HG02623 (cell line): ENCODE measurements at regions not wholly inside any gene's neighbourhood (a gene's known extent, or its start where the extent isn't known, plus 50 kb on each side); places are given as distances from the start of the nearest gene placed in this dataset.

ENCODE experiments used
- ATAC-seq: cut with Tn5 transposase; IDR thresholded peaks from one replicate; pipeline ENCODE4 v1.9.1; 2021; ENCODE audit warnings: moderate library complexity; ENCODE audit not compliant: unreplicated experiment

DNA sequence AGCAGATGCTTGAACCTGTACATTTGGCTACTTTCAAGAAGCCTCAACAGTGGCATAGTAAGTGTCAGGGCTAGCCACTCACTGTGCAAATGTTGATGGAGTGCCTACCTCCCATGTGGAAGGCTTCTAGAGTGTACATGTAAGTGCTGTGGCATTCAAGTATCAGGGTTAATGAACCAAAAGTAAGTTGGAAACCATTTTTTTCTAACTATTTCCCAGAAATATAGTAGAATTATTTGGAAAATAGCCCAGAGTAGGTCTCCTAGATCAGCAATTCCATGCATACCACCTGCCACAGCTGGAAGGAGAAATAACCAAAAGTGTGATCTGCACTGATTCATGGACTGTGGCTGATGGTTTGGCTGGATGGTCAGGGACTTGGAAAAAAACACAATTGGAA is 53.3 kb downstream of the FOXD1 start:
- no peak for ATAC-seq

DNA sequence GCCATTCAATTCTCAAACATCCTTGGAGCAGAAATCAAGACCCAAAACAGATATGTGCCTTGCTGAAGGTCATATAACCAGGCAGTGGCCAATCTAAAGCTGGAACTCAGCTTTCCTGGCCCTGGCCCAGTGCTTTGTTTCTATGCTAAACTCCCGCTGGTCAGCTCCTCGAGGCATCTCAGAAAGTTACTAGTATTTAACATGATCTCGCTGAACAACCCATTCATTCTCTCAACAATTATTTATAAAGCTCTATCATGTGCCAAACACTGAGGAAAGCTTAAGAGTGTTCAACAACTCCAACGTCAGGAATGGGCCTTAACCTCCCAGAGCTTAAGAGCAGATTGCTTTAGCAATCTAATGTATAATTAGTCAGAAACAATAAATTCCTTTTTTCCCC is 54.0 kb downstream of the FOXD1 start:
- ATAC-seq = no peak

DNA sequence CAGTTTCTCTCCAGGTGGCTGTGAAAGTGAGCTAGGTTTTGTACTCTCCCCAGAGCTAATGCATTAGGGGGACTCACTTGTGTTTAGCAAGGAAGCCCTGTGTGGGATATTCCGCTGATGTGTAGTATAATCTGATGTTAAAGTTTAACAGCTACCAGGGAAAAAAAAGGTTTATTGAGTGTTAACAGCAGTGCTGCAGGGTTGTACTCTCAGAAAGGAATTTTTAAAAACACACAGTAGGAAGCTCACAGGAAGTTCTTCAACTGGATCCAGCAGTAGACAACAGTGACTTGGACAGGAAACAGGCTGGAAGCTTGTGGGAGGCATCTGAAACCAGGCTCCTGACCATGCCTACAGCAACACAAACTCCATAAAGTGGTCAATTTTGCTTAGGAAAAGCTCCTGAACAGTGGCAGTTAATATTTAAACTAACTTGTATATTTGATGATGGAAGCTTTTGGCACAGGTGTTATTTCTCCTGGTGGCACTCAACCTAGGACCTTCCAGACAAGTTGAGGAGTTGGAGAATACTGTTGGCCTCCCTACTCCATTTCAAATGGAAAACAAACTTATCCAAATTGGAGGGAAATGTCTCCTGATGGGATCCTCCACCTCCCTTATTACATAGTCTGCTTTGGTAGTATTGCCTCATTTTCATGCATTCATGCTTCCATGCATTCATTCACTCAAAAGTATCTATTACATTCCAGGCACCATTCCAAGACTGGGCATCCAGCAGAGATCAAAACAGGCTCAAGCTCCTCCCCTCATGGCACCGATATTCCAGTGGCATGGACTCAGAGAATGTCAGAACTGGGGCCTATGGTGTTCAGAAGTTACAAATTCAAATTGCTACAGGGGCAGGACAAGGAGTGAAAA is 54.7 kb downstream of the FOXD1 start:
- ATAC-seq = no peak

DNA sequence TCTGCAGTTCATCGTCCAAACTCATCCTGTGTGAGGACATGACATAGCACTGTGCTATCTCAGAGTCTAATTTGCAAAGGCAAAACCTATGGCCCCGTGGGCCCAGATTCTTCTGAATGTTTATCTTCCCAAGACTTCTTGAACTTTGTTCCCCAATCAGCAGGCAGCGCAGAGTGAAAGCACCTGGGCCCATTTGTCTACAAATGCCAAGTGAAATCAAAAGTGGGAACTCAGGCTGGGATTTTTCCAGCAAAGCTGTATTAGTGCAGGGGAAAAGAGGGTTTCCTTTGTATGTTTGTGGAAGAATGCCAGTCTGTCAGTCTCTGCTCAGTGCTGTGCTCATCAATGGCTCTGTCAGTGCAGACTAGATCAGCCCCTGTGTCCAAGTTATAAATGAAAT is 55.8 kb downstream of the FOXD1 start:
- ATAC-seq = no peak

GRCh38 chr5:73391441-73391881 is 57.1 kb downstream of the FOXD1 start:
- ATAC-seq = no peak

GRCh38 chr5:73390972-73391371 is 57.6 kb downstream of the FOXD1 start:
- no peak for ATAC-seq

DNA sequence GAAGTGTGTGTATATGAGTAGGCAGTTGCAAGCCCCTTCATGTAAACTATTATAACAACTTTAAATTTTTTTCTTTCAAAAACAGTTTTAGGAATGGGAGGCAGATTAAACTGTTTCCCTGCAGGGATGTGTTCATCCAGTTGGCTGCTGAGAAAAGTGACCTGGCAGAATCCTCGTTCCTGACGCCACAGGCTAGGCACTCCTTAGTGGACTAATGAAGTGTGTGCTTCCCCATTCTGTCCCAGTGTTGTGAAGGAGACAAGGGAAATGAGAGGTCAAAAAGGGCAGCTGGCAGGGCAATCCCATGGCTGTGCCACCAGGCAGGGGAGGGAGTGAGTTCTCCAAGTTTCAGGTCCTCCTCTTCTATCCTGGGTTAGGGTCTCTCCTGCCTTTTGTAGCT is 59.8 kb downstream of the FOXD1 start:
- no peak for ATAC-seq

DNA sequence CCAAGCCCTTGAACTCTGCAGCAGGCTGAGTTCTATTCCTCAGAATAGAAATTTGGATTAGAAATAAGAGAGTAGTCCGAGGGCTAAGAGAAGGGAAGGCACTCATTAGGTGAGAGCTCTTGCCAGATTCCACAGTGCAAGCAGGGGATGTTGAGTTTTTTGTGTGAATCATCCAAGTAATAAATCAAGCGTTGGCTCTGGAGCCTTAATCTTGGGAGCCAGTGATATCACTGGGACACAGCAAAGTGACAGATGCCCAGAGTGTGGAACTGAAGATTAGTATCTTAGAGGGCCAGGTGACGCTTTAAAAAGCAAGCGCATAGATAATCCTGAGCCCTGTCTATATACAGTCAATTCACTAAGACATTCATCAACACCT is 60.3 kb downstream of the FOXD1 start:
- no peak for ATAC-seq

- ATAC-seq = peak; percentile 87
Measured at GRCh38 chr5:73387601-73388305, 60.8 kb downstream of the FOXD1 start.

DNA sequence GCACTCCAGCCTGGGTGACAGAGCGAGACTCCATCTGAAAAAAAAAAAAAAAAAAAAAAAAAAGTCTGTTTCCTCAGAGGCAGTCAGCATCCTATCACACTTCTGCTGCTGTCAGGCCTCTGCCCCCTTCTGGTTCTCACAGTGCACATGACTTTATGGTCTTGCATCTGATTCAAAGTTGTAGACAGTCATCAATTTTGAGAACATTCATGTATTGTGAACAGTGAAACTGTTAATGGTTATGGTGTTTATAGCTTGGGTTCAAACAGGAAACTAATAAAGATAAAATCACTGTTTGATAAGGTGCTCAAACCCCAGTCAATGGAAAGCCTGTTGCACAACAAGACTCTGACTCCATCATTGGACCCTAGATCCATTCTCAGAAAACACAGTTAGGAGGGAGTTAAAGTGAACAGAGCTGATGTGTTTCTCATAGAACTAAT is 61.4 kb downstream of the FOXD1 start:
- ATAC-seq = peak; percentile 23

DNA sequence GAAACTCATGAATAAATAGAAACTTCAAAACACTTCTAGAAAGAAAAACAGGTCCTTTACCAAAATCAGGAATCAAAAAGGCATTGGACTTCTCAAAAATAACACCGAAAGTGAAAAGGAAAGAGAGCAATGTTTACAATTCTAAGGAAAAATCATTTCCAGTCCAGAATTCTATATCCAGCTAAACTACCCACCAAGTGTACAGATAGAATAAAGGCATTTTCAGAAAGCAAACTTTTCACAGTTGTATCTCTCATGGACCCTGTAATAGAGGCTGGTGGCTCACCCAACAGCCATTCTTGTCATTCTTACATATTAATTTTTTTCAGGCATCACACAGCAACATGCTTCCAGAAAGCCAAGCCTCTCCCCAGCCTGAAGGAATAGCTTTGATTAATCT is 63.7 kb downstream of the FOXD1 start:
- ATAC-seq = no peak

DNA sequence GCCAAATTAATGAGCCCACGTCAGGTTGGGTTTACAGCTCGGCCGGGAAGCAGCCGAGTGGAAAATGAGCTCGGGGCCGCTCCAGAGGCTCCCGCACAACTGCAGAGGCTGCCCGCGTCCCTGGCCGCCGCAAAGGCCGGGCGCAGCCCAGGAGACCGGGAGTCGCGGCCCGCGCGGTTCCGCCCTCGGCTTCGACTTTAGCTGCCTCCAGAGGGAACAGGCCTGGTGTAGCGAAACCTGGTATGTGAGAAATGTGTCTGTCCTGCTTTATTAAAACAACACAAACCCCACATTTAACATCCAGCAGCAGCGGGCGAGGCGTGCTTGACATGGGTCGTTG is 66.2 kb downstream of the FOXD1 start:
- no peak for ATAC-seq

DNA sequence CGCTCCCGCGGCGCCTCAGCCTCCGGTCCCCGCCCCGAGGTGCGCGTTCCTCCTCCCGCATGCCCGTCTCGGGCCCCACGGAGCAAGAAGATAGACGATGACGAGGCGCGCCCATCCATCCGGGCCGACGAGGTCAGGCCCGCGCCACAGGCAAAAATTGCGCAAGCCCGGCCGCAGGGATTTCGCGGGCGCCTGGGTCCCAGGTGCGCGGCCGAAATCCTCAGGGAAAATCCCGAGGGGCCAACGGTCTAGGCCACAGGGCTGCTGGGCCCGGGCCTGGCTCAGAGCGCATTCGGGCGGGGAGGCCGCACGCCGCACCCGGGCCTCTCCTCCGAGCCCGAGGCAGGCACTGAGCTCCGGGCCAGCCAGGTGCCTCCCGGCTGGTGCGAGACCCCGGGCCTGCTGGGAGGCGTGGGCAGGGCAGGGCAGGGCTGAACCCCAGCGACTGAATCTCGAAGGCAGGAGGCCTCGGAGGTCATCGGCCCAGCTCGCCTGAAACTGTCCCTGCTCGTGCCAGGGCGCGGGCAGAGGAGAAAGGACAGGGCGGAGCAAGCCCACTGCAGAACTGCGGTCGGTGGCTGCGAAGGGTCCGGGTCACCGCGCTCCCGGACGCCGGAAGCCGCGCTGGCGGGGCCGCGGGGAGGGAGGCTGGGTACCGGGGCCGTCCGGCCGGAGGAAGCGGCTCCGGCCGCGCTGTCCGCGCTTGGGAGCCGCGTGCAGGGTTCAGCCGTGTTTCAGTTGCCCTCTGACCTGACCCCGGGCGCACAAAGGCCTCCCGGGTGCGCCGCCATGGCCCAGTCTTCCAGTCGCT is 66.8 kb downstream of the FOXD1 start:
- ATAC-seq = no peak

GRCh38 chr5:73380710-73381589 is 67.6 kb downstream of the FOXD1 start:
- no peak for ATAC-seq

DNA sequence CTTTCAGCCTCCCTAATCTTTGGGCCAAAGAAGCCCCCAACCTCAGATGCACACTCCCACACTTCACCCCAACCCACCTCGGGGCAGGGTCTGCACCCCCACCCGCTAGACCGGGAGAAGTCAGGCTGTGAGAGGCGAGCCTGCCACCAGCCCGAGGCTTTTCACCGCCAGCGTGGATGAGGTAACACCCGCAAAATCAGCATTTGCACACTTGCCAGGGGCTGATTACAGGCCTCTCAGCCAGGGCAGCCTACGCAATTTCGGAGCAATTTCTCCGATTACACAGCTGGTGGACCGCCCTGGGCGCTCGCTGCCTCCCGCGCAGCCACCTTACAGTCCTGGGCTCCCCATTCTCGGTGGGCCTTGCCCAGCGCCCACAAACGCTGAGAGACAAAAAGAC is 68.5 kb downstream of the FOXD1 start:
- no peak for ATAC-seq

DNA sequence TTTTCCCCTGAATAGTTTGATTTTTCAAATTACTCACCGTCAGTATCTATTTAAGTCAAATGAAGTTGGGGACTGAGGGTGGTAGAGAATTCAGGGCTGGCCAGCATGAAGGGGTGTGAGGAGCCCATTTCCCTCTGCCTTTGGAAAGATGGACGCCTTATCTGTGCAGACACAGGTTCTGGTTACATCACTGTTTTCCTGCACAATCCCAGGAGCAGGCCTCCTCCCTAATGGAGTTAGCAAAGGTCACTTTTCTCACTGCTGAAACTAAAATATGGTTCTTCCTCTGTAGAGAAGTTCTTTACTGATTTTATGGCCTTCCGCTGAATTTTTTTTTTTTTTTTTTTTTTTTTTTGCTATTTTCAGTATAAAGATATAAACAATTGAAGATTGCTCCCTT is 69.1 kb downstream of the FOXD1 start:
- no peak for ATAC-seq

- ATAC-seq = no peak
Measured at GRCh38 chr5:73378765-73379164, 69.8 kb downstream of the FOXD1 start.

DNA sequence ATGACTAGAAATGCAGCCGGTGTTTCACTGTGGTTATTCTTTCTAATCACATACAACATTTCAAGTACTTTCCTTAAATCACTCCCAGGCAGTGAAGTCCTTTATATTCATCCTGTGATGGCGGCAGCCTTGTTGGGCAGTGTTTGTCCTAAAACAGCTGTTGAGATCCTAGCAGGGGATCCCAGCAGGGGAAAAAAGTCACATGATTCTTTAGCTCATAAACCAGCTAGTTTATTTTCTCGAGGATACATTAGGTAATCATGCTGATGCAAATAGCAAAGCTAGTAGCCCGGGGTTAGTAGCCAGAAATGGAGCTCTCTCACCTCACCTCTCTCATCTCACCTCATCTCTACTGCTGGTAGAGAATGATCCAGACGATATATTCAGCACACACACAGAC is 70.5 kb downstream of the FOXD1 start:
- no peak for ATAC-seq

DNA sequence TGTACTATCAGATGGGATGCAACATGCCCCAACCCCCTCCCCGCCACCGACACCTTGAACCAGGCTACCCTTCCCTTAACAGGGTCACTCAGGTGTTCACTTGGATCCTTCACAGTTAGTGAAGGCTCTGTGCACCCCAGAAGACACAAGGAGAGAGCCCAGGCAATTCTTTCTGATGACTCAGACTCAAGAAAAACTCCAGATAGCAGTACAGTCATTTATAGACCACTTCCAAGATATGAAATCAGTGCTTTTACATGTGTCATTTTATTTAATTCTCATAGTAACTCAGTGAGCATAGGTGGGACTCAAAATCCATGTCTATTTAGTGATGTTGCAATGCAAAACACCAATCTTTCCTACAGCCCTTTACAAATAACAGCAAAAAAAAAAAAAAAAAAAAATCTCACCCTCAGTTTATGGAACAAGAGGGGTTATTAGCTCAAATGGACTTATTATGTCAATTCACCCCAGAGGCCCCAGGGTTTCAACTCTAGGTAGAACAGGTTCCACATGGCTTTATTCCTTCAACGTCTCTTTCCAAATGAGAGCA is 71.9 kb downstream of the FOXD1 start:
- no peak for ATAC-seq

DNA sequence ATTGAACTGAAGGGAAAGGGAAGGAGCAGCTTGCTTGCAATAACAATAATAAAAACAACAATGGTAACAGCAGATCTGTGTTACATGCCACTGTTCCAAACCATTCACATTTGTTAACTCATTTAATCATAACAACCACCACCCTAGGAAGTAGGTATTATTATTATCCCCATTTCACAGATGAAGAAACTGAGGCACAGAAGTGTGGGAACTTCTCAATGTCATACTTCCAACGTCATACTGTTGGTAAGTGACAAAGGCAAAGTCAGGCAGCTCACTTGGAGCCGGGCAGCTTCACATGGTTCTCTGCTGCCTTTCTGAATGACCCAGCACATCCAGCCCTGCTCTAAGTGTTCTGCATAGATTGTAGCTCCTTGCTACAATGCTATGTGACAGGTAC is 72.6 kb downstream of the FOXD1 start:
- ATAC-seq = no peak
